ENCODE measurements at regions not wholly inside any gene's neighbourhood (a gene's known extent, or its start where the extent isn't known, plus 50 kb on each side); places are given as distances from the start of the nearest gene placed in this dataset.

DNA sequence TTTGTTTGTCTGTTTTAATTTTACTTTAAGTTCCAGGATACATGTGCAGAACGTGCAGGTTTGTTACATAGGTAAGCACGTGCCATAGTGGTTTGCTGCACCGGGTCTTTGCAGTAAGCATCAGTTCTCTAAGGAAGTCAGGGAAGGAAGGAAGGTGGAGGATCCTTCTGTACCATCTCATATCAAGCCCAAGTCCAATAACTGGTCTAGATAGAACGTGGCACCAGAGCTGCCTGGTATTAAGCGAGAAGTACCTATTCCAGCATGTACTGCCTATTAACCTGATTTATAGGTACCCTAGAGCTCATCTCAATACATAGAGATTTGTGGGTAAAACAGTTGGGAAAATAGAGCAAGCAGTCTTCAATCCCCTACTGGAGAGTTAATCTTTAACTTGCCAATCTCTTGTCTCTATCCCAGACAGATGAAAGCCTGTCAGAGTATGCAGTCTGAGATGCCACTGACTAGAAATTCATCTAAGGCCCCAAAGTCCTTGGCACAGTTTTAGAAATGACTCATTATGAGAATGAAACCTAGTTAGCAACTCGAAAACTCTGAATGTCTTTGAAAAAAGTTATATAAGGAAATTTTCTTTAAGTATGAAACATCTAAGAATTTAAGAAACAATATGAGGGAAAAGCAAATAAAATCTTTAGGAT, 144.9 kb downstream of the TFAP2A start:
- H3K79me2 ChIP-seq (ENCODE audit: control insufficient read depth, insufficient read depth, low read length, unreplicated experiment) = no peaks in the 10 kb centered on the region
- no peak overlapping the region for H3K27ac ChIP-seq (ENCODE audit: low read depth, low read length)
- no peaks in the 10 kb centered on the region for H3K4me1 ChIP-seq (ENCODE audit: control insufficient read depth, insufficient read depth, low read length, unreplicated experiment)
- H3K4me3 ChIP-seq (ENCODE audit: low read depth, low read length) = no peak overlapping the region
- H3K36me3 ChIP-seq (ENCODE audit: insufficient read depth, low read length) = no peaks in the 10 kb centered on the region
- H3K27me3 ChIP-seq (ENCODE audit: insufficient read depth, low read length) = no peaks in the 10 kb centered on the region
- H2AFZ ChIP-seq (ENCODE audit: low read length, unreplicated experiment) = no peak overlapping the region

DNA sequence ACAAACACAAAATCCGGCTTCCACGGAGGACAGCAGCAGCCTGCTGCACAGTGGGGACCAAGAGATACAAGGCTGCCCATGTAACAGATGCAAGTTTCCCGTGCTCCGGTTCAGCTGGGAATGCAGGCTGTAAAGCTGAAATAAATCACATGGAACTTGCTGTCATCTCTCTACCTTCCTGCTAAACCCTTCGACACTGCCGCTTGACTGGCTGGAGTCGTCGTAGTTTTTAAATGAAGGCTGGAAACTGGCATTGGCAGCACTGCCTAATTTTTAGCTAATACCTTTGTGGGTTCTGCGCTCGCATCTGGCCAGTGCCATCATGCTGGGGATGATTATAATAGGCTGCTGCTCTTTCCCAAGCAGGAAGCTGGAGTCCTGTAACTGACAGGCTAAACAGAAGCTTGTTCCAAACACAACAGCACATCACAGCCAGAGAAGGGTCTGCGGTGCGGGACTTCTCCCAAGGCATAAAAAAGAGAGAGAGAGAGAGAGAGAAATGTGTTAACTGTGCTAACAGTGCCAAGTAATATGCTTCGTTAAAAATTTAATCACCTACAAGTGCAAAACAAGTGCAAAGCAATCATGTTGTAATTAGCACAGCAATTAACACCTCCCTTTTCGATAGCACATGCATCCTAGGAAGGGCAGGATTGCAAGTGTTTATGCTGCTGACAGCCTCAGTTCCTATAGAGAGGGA, 146.1 kb downstream of the TFAP2A start:
- H2AFZ ChIP-seq (ENCODE audit: low read length, unreplicated experiment) = no peak overlapping the region
- no peaks in the 10 kb centered on the region for H3K36me3 ChIP-seq (ENCODE audit: insufficient read depth, low read length)

DNA sequence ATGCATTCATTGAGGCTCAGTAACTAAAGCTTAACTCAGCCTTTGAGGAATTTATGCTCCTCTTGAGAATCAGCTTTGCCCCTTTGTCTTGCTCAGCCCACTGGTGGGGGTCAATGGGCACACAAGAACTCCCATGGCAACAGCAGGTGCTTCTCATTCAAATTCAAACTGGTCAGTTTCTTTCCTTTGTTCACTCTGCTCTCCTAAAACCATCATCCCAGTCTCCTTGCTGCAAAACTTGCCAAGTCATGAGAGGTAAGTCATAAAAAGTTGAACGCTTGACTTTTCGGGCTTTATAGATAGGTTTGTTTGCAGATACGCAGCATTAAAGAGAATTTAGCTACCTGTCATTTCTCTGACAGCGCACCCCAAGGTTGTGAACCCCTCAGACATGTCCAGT, 146.8 kb downstream of the TFAP2A start:
- Histone ChIP-seq H2AFZ (ENCODE audit: low read length, unreplicated experiment) (no peak overlapping the region), H3K4me1 (ENCODE audit: control insufficient read depth, insufficient read depth, low read length, unreplicated experiment) (no peaks in the 10 kb centered on the region), H3K4me3 (ENCODE audit: low read depth, low read length) (no peak overlapping the region), H3K27ac (ENCODE audit: low read depth, low read length) (no peak overlapping the region), H3K27me3 (ENCODE audit: insufficient read depth, low read length) (no peaks in the 10 kb centered on the region), H3K79me2 (ENCODE audit: control insufficient read depth, insufficient read depth, low read length, unreplicated experiment) (no peaks in the 10 kb centered on the region), H3K36me3 (ENCODE audit: insufficient read depth, low read length) (no peaks in the 10 kb centered on the region)

More for the DNA sequence above, 146.1 kb downstream of the TFAP2A start:
- no peak overlapping the region for H3K4me3 ChIP-seq (ENCODE audit: low read depth, low read length)
- no peaks in the 10 kb centered on the region for H3K79me2 ChIP-seq (ENCODE audit: control insufficient read depth, insufficient read depth, low read length, unreplicated experiment)
- no peaks in the 10 kb centered on the region for H3K27me3 ChIP-seq (ENCODE audit: insufficient read depth, low read length)
- H3K4me1 ChIP-seq (ENCODE audit: control insufficient read depth, insufficient read depth, low read length, unreplicated experiment) = no peaks in the 10 kb centered on the region
- H3K27ac ChIP-seq (ENCODE audit: low read depth, low read length) = no peak overlapping the region

DNA sequence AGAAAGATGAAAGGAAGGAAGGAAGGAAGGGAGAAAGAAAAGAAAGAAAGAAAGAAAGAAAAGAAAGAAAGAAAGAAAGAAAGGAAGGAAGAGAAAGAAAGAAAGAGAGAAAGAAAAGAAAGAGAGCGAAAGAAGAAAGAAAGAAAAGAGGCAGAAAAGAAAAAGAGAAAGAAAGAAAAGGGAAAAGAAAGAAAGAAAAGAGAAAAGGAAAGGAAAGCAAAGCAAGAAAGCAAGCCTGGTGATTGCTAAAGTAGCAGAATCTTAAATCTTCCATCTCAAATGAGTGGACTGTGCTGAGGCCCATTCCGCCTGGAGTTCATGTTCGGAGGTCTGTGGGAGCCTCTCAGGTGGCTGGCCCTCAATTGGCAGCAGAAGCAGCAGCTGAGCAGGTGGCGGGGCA, 148.4 kb downstream of the TFAP2A start:
- Histone ChIP-seq H3K27ac (ENCODE audit: low read depth, low read length) (no peak overlapping the region), H3K4me1 (ENCODE audit: control insufficient read depth, insufficient read depth, low read length, unreplicated experiment) (no peaks in the 10 kb centered on the region), H3K36me3 (ENCODE audit: insufficient read depth, low read length) (no peaks in the 10 kb centered on the region), H3K79me2 (ENCODE audit: control insufficient read depth, insufficient read depth, low read length, unreplicated experiment) (no peaks in the 10 kb centered on the region), H3K27me3 (ENCODE audit: insufficient read depth, low read length) (no peaks in the 10 kb centered on the region), H3K4me3 (ENCODE audit: low read depth, low read length) (no peak overlapping the region), H2AFZ (ENCODE audit: low read length, unreplicated experiment) (no peak overlapping the region)

DNA sequence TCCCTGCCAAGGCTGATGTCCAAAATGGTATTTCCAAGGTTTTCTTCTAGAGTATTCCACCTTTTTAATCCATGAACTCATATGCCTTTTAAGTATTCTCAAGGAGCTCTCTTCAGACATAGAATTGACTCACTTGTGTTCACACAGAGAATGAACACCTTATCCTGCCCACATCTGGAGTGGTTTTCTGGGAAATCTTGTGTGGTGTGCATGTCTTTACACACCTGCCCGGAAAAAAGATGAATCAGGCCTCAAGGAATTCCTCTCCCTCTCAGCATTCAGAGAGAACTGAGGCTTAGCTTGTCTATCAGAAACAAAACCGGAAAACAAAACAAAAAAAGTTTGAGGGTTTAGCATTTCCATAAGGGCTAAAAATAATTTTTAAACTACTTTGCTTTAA, 148.8 kb downstream of the TFAP2A start:
- H3K4me3 ChIP-seq (ENCODE audit: low read depth, low read length) = no peak overlapping the region
- no peaks in the 10 kb centered on the region for H3K27me3 ChIP-seq (ENCODE audit: insufficient read depth, low read length)
- no peaks in the 10 kb centered on the region for H3K4me1 ChIP-seq (ENCODE audit: control insufficient read depth, insufficient read depth, low read length, unreplicated experiment)
- no peaks in the 10 kb centered on the region for H3K36me3 ChIP-seq (ENCODE audit: insufficient read depth, low read length)
- no peaks in the 10 kb centered on the region for H3K79me2 ChIP-seq (ENCODE audit: control insufficient read depth, insufficient read depth, low read length, unreplicated experiment)
- H3K27ac ChIP-seq (ENCODE audit: low read depth, low read length) = no peak overlapping the region
- no peak overlapping the region for H2AFZ ChIP-seq (ENCODE audit: low read length, unreplicated experiment)

DNA sequence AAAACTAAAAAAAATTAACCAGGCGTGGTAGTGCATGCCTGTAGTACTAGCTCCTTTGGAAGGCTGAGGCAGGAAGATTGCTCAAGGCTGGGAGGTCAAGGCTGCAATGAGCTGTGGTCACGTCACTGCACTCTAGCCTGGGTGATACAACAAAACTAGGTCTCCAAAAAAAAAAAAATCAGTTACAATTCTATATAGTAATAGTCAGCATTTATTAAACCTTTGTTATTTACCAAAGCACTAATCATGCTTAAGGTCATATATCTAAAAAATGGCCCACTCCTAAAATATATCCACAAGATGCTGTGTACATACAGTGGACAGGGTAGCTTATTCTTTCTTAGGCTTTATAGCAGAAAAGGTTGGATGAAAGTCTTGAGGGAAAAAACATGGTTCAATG, 152.4 kb downstream of the TFAP2A start:
- no peaks in the 10 kb centered on the region for H3K36me3 ChIP-seq (ENCODE audit: insufficient read depth, low read length)
- no peak overlapping the region for H3K4me3 ChIP-seq (ENCODE audit: low read depth, low read length)
- H3K27me3 ChIP-seq (ENCODE audit: insufficient read depth, low read length) = no peaks in the 10 kb centered on the region
- H3K4me1 ChIP-seq (ENCODE audit: control insufficient read depth, insufficient read depth, low read length, unreplicated experiment) = no peaks in the 10 kb centered on the region
- no peaks in the 10 kb centered on the region for H3K79me2 ChIP-seq (ENCODE audit: control insufficient read depth, insufficient read depth, low read length, unreplicated experiment)
- no peak overlapping the region for H3K27ac ChIP-seq (ENCODE audit: low read depth, low read length)
- H2AFZ ChIP-seq (ENCODE audit: low read length, unreplicated experiment) = no peak overlapping the region

DNA sequence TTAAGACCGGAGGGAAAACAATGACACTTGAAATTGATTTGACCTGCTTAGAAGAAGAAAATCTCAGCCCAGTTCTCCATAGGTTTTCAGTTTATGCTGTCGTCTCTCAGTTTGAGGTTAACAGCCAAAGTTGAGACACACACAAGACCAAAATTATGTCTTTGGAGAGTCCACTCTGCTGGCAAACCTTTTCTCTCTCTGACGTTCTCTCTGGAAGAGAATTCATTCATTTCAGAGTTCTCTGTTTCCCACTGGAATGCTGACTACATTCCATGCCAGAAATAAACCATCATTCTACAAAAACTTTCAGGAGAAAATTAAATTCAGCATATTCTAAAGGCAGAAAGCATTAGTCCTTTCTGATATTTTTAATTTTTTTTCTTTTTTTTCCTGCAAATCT, 155.2 kb downstream of the TFAP2A start:
- no peaks in the 10 kb centered on the region for H3K36me3 ChIP-seq (ENCODE audit: insufficient read depth, low read length)
- no peak overlapping the region for H2AFZ ChIP-seq (ENCODE audit: low read length, unreplicated experiment)
- no peak overlapping the region for H3K27ac ChIP-seq (ENCODE audit: low read depth, low read length)

DNA sequence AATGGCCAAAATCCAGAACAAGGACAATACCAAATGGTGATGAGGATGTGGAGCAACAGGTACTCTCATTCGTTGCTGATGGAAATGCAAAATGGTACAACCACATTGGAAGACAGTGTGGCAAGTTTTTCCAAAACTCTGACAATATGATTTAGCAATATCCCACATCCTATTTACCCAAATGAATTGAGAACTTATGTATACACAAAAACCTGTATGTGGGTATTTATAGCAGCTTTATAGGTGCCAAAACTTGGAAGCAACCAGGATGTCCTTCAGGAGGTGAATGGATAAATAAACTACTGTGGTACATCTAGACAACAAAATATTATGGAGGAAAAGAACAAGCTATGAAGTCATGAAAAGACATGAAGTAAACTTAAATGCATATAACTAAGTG, 156.5 kb downstream of the TFAP2A start:
- Histone ChIP-seq H3K27me3 (ENCODE audit: insufficient read depth, low read length) (no peaks in the 10 kb centered on the region), H3K4me3 (ENCODE audit: low read depth, low read length) (no peak overlapping the region)

More for the DNA sequence above, 155.2 kb downstream of the TFAP2A start:
- Histone ChIP-seq H3K79me2 (ENCODE audit: control insufficient read depth, insufficient read depth, low read length, unreplicated experiment) (no peaks in the 10 kb centered on the region), H3K4me1 (ENCODE audit: control insufficient read depth, insufficient read depth, low read length, unreplicated experiment) (no peaks in the 10 kb centered on the region), H3K4me3 (ENCODE audit: low read depth, low read length) (no peak overlapping the region), H3K27me3 (ENCODE audit: insufficient read depth, low read length) (no peaks in the 10 kb centered on the region)

DNA sequence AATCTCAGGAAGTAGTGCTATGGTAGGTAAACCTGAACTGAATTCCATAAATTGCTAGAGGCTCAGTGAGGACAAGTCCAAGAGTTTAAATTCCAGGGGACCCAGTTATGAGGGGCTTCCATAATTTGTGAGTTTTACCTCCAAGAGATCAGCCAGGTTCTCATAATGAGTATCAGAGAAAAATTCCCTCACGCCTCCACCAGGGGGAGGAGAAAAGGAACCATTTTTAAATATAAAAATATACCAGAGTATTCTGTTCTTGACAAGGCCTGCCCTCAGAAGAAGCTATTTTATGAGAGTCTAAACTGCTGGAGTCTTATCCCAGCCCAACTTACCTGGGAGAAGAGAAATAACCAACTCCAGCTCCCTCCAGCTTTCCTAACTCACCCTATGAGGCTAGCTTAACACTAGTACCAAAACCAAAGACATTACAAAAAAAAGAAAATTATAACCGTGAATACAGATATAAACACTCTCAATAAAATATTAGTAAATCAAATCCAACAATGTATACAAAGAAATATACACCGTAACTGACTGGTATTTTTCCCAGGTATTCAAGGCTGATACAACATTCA, 158.7 kb downstream of the TFAP2A start:
- Histone ChIP-seq H3K27ac (ENCODE audit: low read depth, low read length) (no peak overlapping the region), H3K79me2 (ENCODE audit: control insufficient read depth, insufficient read depth, low read length, unreplicated experiment) (no peaks in the 10 kb centered on the region), H3K4me3 (ENCODE audit: low read depth, low read length) (no peak overlapping the region), H3K4me1 (ENCODE audit: control insufficient read depth, insufficient read depth, low read length, unreplicated experiment) (no peaks in the 10 kb centered on the region), H3K27me3 (ENCODE audit: insufficient read depth, low read length) (no peaks in the 10 kb centered on the region), H3K36me3 (ENCODE audit: insufficient read depth, low read length) (no peaks in the 10 kb centered on the region), H2AFZ (ENCODE audit: low read length, unreplicated experiment) (no peak overlapping the region)

More for the DNA sequence above, 156.5 kb downstream of the TFAP2A start:
- no peak overlapping the region for H3K27ac ChIP-seq (ENCODE audit: low read depth, low read length)
- no peaks in the 10 kb centered on the region for H3K36me3 ChIP-seq (ENCODE audit: insufficient read depth, low read length)
- no peak overlapping the region for H2AFZ ChIP-seq (ENCODE audit: low read length, unreplicated experiment)
- no peaks in the 10 kb centered on the region for H3K79me2 ChIP-seq (ENCODE audit: control insufficient read depth, insufficient read depth, low read length, unreplicated experiment)
- no peaks in the 10 kb centered on the region for H3K4me1 ChIP-seq (ENCODE audit: control insufficient read depth, insufficient read depth, low read length, unreplicated experiment)

DNA sequence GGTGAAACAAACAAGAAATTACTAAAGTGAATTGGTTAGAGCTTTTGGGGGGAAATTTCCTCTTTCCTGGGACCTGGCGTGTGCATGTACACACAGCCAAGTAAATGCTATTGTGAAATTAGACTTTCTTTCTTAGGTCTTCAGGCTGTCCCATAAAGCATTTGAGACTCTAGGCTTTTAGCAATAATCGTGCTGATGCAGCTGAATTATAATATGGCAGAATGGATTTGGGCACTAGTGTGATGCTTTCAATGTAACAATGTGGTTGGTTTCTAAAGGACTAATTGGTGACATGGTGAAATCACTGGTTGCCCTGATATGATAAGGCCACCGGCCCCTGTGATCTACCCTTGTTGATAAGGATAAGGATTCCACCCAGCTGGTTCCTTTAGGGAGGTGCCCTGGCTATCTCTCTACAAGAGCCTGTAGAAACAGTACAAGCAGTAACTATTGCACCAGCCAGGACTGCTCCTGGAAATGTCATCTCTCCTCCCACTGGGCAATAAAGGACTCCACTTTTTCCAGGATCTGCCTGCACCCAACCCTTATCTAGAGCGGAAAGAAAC, 164.1 kb downstream of the TFAP2A start:
- H3K79me2 ChIP-seq (ENCODE audit: control insufficient read depth, insufficient read depth, low read length, unreplicated experiment) = no peaks in the 10 kb centered on the region
- H3K36me3 ChIP-seq (ENCODE audit: insufficient read depth, low read length) = no peaks in the 10 kb centered on the region
- H3K27ac ChIP-seq (ENCODE audit: low read depth, low read length) = no peak overlapping the region
- no peak overlapping the region for H2AFZ ChIP-seq (ENCODE audit: low read length, unreplicated experiment)
- H3K4me3 ChIP-seq (ENCODE audit: low read depth, low read length) = no peak overlapping the region
- no peaks in the 10 kb centered on the region for H3K27me3 ChIP-seq (ENCODE audit: insufficient read depth, low read length)
- no peaks in the 10 kb centered on the region for H3K4me1 ChIP-seq (ENCODE audit: control insufficient read depth, insufficient read depth, low read length, unreplicated experiment)

All from ACC112 (cell line).